ENCODE measurements at regions not wholly inside any gene's neighbourhood (a gene's known extent, or its start where the extent isn't known, plus 50 kb on each side); places are given as distances from the start of the nearest gene placed in this dataset.

DNA sequence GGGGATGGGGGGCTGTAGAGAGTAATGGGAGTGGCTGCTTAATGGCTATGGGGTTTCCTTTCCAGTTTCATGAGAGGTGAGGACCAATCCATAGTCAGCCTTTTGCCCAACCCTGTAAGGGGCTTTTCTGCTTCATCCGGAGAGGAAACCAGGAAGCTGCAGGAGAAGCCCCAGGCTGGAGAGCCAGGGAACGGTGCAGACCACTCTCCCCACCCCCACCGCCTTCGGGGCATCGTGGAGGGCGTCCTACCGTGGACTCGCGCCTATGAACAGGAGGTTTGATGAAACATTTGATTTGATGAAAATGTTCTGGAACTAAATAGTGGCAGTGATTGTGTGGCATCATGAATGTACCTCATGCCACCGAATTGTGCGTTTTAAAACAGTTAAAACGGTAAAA is 204.3 kb upstream of the DIO3 start:
- ChIA-PET CTCF (no interaction called here), POLR2A (no interaction called here)

DNA sequence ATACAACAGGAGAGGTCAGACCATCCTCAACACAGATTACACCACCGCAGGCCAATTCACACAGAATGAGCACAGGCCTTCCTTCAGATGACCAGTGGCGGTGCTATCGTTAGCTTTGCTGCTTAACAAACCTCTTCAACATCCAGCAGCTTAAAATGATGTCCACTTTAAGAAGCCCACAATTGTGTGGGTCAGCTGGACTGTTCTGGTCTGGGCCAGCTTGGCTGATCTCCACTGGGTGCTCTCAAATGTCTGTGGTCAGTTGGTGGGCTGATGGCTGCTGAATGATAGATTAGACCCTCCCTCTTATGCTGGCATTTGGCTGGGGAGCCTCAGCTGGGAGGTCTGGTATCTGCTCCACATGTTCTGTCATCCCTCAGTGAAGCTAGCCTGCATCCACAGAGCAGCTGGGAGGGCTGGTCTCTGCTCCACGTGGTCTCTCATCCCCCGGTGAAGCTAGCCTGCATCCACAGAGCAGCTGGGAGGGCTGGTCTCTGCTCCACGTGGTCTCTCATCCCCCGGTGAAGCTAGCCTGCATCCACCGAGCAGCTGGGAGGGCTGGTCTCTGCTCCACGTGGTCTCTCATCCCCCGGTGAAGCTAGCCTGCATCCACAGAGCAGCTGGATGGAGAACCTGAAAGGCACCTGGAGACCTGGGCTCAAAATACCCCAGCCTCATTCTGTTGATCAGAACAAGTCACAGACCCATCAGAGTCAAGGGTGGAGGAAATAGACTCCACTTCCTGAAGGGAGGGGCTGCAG is 203.6 kb upstream of the DIO3 start:
- ChIA-PET POLR2A (no interaction called here), CTCF (no interaction called here)

DNA sequence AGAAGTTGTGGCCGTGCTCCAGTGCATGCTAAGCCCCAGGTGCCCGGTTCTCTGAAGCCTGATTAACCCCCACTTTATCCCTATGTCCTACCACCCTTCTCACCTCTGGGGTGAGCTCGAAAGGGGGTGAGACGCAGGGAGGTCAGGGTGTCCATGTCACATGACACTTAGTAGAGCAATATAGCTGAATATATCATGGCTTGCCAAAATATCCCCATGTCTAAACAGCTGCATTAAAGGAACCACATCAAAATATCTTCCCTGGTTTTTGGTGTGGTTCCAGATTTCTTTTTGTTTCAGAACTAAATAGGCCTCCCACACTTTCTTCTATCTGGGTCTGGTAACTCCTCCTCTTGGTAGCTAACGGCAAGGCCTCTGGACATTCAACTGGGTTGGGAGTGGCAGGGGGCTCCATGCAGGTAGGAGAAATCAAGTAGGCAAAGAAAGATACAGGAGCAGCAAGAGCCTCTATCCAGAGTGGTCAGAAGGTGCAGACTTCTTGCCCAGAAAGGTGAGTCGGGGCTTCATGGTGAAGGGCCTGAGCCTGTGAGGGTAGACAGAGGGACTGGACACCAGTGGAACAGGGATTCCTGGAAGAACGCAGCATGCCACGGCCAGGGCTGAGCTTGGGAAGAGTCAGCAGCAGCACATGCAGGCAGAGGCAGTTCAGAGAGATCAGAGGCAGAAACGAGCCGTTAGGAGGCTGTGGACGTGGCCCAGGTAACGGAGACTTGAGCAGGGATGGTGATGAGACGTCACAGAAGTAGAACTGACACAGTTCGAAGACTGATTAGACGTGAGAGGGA is 202.8 kb upstream of the DIO3 start:
- POLR2A ChIA-PET: no interaction called here
- CTCF ChIA-PET: no interaction called here

- ChIA-PET CTCF (no interaction called here), POLR2A (no interaction called here)
Observed at GRCh38 chr14:101359221-101360053, 201.9 kb upstream of the DIO3 start.

DNA sequence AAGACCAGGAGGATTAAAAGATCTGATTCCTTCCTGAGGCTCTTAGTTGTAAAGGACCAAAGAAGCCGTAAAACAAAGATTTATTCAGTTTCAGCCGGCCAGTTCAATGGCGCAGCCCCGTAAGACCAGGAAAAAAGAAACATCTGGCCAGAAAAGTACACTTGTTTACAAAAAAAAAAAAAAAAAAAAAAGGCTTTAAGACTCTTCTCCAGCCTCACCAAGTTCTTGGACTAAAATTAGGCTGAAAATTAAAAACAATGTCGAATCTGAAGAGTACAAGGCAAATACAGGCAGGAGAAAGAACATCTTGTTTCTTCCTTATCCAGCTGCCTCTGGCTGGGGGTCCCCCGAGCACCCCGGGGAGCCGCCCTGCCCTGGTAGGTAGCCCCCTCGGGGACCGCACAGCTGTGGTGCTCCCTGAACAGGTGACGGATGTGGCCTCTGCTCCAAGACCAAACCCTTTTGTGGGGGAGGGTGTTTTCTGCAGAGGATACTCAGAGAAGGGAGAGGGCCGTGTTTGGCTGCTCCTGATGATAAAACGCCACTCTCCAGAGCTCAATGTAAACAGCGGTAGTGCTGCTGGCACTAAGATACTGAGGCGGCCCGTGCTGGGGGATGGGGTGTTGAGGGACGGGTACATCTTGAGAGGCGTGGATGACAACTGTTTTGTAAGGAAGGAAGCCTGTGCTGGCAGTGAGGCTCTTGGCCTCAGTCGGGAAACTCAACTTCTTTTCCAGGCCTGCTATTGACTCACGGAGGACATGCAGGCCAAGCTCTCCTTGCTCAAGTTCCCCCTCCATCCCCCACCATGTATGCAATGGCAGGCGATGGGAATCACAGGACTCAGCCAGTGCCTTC is 201.0 kb upstream of the DIO3 start:
- POLR2A ChIA-PET: no interaction called here
- CTCF ChIA-PET: no interaction called here

- CTCF ChIA-PET: no interaction called here
- POLR2A ChIA-PET: no interaction called here
Observed at GRCh38 chr14:101361044-101361443, 200.3 kb upstream of the DIO3 start.

DNA sequence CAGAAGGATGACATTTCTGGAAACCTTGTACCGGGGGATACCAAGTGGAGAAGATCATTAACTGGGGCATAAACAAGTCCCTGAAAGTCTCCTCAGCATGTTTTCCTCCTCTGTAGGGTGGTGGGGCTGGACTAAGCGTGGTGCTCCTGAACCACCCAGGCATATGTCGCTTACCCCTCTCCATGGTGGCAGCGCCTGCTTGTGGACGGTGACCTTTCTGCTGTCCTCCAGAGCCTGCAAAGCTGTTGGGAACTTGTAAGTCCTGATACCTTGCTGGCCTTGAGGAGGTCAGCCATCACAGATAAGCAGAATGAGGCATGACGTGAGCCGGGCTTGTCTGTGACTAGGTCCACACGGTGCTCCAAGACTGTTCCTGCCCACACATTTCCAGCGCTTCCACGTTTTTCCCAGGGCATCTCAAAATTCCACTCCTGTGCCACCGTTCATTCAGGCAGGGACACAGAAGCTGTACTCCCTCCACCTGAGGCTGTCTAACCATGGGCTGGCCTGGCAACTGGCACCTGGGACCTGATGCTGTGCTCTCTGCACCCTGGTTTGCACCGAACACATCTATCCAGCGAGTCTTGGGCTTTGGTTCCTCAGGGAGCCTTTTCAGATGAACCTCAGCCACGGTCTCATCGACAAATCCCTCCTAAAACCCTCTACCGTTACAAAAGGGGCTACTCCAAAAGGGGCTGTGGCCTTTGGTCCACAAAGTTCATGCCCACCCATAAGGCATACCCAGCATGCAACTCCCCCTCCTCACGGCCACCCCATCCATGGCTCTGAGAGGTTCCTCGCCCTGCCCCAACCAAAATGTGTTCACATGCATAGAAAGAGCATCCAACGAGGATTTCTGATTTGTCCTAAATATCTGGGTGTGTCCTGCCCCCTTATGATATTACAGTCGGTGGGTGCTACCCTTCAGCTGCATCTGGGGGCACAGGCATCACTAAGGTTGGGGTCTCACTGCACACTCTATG is 199.6 kb upstream of the DIO3 start:
- ChIA-PET CTCF (no interaction called here), POLR2A (no interaction called here)

- ChIA-PET CTCF (no interaction called here), POLR2A (no interaction called here)
Observed at GRCh38 chr14:101362529-101363260, 198.6 kb upstream of the DIO3 start.

- CTCF ChIA-PET: no interaction called here
Observed at GRCh38 chr14:101363261-101363555, 198.1 kb upstream of the DIO3 start.

GRCh38 chr14:101363880-101364391 is 197.4 kb upstream of the DIO3 start:
- ChIA-PET POLR2A (no interaction called here), CTCF (no interaction called here)

More at GRCh38 chr14:101363261-101363555, 198.1 kb upstream of the DIO3 start:
- POLR2A ChIA-PET: no interaction called here

GRCh38 chr14:101364503-101365328 is 196.6 kb upstream of the DIO3 start:
- ChIA-PET POLR2A (no interaction called here), CTCF (no interaction called here)

GRCh38 chr14:101365329-101366158 is 195.8 kb upstream of the DIO3 start:
- ChIA-PET POLR2A (no interaction called here), CTCF (no interaction called here)

- POLR2A ChIA-PET: no interaction called here
- CTCF ChIA-PET: no interaction called here
Observed at GRCh38 chr14:101367421-101368261, 193.7 kb upstream of the DIO3 start.

DNA sequence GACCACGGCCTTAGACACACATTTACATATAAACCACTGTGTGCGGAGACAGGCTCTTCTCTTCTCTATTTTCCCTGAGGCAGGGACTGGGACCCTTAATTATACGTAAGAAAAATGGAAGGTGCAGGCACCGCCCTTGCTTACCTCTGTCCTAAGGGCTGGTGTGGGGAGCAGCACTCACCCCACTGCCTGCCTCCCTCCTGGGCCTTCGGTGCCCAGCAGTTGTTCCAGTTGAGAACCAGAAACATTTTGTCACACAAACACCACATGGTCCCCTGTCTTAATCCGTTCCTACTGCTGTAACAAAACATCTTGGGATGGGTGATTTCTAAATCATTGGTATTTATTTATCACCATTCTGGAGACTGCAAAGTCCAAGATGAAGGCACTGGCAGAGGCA is 192.7 kb upstream of the DIO3 start:
- ChIA-PET POLR2A (no interaction called here), CTCF (no interaction called here)

DNA sequence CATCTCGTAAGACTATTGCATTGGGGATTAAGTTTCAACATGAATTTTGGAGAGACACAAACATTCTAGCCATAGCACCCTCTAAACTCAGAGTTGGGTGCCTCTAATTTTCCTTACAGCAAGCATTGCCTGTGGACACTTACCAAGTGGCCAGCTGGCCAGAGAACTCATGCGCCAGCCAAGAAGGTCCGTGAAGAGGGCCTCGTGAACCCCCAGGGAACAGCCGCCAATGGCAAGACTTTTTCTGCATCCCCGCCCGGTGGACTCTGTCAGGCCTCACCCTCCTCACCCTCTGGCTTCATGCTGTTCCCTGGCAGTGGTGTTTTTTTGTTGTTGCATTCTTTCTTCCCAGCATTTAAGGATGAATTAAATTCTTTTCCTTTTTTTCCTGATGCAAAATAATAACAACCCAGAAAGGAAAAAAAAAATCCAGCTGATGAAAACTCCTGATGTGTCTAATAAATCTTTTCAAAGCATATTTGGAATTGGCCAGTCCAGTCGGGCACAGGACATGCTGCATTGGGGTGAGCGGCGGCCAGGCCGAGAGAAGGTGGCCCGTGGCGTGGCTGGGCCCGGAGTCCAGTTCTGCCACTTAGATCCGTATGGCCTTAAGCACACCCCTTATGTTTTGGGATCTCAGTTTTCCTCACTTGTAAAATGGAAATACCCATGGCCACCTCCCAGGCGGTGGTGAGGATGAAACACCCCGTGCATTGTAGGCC is 191.9 kb upstream of the DIO3 start:
- POLR2A ChIA-PET: no interaction called here
- CTCF ChIA-PET: no interaction called here

Measured in activated CD8-positive, alpha-beta memory T cell treated with anti-CD3 and anti-CD28 coated beads for 36 hours (primary cell).